Liver (tissue), 3 donors: ENCODE measurements at regions not wholly inside any gene's neighbourhood (a gene's known extent, or its start where the extent isn't known, plus 50 kb on each side); places are given as distances from the start of the nearest gene placed in this dataset.

Experiments used
- CTCF ChIP-seq: fragments of 150-350 bp; IDR thresholded peaks from 2 replicates; pipeline ENCODE4 v1.5.1; 2017; ENCODE audit warnings: improper control_type of control experiment, low read depth, low read length; ENCODE audit not compliant: missing input control
- REST ChIP-seq: IDR thresholded peaks from 2 replicates; pipeline ENCODE4 v1.6.1; 2016; ENCODE audit warnings: antibody characterized with exemption, mild to moderate bottlenecking
- SP1 ChIP-seq: IDR thresholded peaks from 2 replicates; pipeline ENCODE4 v1.6.1; 2018; ENCODE audit warnings: antibody characterized with exemption, mild to moderate bottlenecking
- ZBTB33 ChIP-seq: IDR thresholded peaks from 2 replicates; pipeline ENCODE4 v1.6.1; 2016; ENCODE audit warnings: antibody characterized with exemption
- donor health status: healthy.
- donor health status: healthy.

- no peak for TF ChIP-seq CTCF
- TF ChIP-seq SP1 = no peak
- TF ChIP-seq ZBTB33 = no peak
- no peak for TF ChIP-seq REST
Measured at GRCh38 chr1:62952596-62952995, 168.7 kb downstream of the ATG4C start.
